GM19023 (cell line): ENCODE measurements at regions not wholly inside any gene's neighbourhood (a gene's known extent, or its start where the extent isn't known, plus 50 kb on each side); places are given as distances from the start of the nearest gene placed in this dataset.
"Not testable (repeated sequence)": the region's sequence is repeated elsewhere in the genome, so short reads cannot be mapped to it uniquely, and the experiment has no call there.

Experiments used
- ATAC-seq: cut with Tn5 transposase; IDR thresholded peaks from one replicate; pipeline ENCODE4 v1.9.1; 2021; ENCODE audit warnings: mild to moderate bottlenecking, moderate library complexity; ENCODE audit not compliant: unreplicated experiment

DNA sequence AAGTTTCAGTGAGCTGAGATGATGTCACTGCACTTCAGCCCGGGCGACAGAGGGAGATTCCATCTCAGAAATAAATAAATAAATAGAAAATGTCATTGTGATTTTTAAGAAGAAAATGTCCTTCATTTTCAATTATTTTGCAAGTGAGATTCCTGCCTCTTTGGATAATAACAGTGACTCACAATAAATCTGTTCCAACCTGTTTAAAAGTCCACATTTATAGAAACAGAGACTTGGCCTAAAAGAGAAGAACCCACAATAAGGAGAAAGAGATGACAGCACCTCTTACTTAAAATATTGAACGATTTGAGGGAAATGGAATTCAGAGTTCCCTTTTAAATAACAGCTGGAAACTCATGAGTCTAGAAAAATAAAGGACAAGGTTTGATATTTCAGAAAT is 373.4 kb upstream of the NOX3 start:
- ATAC-seq, result no peak

DNA sequence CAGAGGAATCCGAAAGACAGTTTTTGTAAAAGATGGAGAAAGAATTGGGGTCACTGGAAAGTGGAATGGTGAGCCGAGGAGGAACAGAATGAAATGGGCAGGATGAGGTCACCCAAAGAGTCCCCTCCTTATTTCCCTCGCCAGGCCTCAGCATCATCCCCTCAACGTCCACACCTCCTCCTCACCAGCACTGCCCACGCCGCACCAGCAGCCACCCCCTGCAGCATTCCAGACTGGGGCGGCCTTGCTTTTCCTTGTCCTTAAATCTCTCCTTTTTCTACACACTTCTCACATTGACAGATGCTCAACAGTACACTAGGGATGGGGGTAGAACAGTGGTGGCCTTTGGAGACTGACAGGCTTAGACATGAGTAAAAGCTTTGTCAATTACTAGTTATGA is 363.1 kb upstream of the NOX3 start:
- ATAC-seq, result no peak

- no peak for ATAC-seq
Measured at GRCh38 chr6:155813548-155813947, 357.9 kb upstream of the NOX3 start.

DNA sequence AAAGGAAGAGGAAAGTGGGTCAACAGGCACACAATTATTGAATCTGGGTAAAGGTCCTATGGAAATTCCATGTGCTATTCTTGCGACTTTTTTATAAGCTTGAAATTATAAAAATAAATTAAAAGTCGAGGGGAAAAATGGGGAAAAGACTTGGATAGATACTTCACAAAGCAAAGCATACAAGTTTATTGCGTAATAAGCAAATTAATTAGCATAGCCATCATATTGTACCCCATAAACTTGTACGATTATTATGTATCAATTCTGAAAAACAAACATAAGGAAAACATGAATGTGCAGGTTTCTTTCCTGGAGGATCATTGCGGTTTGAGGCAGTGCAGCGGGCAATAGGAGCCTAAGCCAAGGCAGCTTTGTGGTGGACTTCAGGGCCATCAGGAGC is 351.6 kb upstream of the NOX3 start:
- ATAC-seq, result no peak

GRCh38 chr6:155801046-155801445 is 345.4 kb upstream of the NOX3 start:
- ATAC-seq, result no peak

GRCh38 chr6:155798876-155799275 is 343.2 kb upstream of the NOX3 start:
- not testable (repeated sequence) for ATAC-seq

DNA sequence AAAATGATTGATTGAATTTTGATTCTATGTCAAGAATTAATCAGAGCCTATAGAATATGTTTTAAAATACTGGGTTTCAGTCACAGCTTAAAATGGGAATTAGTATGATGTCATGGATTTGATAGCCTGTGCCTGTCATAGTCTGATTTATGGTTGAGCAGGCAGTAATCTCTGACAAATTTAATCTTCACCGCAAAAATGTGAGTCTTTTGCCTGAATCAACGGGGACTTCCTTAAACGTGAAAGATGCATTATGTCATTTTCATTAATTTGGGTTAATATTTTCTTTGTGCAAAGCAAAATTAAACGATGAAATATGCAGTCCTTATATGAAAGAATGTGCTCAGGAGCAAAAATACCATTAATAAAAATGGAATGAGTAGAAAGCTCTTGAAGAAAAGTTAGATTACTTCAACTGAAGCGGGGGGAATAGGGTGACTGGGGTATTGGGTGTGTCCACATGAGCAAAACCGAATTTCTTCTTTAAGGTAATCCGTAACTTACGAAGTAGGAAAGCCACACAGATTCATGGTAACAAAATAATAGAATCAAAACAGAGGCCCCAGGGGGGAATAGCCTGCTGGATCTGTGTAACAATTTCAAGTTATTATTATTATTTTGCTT is 339.6 kb upstream of the NOX3 start:
- ATAC-seq, result no peak

DNA sequence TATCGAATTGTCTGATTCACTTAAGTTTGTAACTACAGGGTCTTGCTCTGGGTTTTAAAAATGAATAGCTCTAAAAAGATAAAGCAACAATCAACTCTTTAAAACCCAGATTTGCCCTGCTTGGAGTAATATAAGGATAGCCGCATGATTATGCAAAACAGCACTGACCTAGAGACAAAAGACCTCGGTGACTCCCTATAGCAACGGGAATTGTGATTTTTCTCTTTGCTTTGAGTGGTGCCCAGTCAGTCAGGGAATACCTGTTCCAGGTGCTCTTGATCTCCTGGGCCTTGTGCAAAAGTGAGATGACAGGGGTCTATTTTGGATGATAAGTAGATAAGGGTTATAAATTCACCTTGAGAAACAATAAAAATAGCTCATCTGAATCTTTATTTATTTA is 336.3 kb upstream of the NOX3 start:
- no peak for ATAC-seq

- ATAC-seq, result no peak
Measured at GRCh38 chr6:155791186-155791585, 335.5 kb upstream of the NOX3 start.

DNA sequence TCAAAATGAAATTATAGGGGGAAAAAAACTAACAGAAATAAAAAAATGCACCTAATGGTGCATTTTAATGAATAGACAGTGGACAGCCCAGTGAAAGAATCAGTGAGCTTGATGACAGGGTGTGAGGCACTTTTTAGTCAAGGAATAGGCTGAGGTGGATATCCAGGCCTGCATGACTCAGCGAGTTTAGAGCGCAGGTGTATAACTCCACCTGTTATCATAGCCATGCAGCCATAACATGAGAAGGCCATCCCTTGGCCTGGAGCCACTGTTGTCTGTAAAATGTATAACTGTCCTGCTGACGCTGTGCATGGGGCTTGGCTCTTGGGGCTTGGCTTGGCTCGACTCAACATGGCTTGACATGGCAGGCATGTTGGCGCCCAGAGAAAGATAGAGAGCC is 331.5 kb upstream of the NOX3 start:
- no peak for ATAC-seq

- ATAC-seq, result no peak
Measured at GRCh38 chr6:155786528-155786927, 330.9 kb upstream of the NOX3 start.

- no peak for ATAC-seq
Measured at GRCh38 chr6:155782739-155783459, 327.3 kb upstream of the NOX3 start.

GRCh38 chr6:155782320-155782731 is 326.7 kb upstream of the NOX3 start:
- ATAC-seq, result no peak

DNA sequence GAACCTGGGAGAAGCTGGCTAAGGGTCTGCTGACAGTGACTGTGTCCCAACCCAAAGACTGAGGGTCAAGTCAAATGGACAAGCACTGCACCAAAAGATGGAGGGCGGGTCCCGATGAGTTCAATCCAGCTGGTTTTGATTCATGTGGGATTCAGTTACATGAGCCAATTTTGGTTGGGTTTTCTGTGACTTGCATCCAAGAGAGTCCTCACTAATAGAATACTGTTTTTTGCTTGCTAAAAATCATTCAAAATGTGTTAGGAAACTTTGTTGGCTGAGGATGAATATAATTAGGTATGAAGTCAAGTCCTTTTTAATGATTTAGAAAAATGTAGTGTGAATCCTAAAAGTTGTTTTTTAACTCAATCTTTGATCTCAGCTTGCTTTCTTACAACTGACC is 323.8 kb upstream of the NOX3 start:
- no peak for ATAC-seq

DNA sequence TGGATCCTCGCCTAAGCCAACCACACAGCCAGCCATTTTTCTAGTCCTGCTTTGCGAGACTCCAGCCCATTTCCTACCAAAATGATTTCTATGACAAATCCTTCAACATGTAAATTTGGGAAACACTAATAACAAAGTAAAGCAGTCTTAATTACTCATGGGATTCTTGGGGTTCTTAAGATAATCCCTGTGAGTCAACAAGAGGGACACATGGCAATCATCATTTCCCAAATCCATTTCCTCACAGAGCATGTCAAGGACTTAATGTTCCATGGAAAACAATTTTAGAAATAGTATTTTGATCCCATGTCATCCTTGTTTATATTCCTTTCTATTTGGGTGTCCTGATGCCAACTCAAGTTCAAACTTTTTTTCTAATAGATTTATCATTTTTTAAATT is 322.7 kb upstream of the NOX3 start:
- ATAC-seq, result no peak

- no peak for ATAC-seq
Measured at GRCh38 chr6:155771822-155772221, 316.2 kb upstream of the NOX3 start.

GRCh38 chr6:155770856-155771255 is 315.2 kb upstream of the NOX3 start:
- ATAC-seq, result no peak

GRCh38 chr6:155770313-155770712 is 314.7 kb upstream of the NOX3 start:
- ATAC-seq, result no peak

DNA sequence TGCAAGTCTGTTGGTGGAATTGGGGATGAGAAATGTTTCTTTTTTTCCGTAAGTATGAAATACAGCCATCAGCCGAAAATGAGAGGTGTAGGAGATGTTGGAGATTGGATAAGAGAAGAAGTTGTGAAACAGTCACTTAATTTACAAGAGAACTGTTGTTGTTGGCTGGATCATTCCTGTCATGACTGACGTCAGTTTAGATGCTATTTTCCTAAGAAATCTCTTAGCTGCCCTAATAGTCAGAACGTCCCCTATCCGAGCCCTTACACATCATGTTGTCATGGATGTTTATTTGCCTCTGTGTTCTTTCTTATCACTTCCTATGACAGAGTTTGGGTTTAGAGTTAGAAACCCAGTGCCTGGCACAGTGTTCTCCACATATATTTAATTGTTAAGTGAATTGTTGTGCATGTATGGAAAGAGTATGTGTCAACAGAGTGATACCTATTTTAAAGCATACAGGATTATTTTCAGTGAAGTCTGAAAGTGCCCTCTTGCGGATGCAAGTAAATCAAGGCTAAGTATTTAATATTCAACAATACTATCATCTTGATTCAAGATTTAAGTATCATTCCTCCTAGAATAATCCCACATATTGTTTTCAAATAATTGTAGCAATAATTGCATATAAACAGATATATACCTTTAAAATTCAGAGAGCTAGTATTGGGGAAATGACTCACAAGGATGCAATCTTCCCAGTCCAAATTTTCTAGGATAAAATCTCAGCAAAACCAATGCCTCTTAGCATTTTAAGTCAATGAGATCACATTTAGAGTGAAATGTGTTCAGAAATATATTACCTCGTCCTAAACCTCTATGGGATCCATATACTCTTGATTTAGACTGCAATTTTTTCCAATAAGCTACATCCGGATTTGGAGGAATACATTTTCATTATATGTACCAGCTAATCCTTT is 309.9 kb upstream of the NOX3 start:
- no peak for ATAC-seq

GRCh38 chr6:155762649-155763048 is 307.0 kb upstream of the NOX3 start:
- ATAC-seq, result no peak

GRCh38 chr6:155755452-155755851 is 299.8 kb upstream of the NOX3 start:
- ATAC-seq, result no peak

GRCh38 chr6:155748778-155749177 is 293.1 kb upstream of the NOX3 start:
- ATAC-seq, result not testable (repeated sequence)
